HCT116 (cell line): ENCODE measurements at regions not wholly inside any gene's neighbourhood (a gene's known extent, or its start where the extent isn't known, plus 50 kb on each side); places are given as distances from the start of the nearest gene placed in this dataset.

ENCODE experiments used
- CTCF ChIP-seq, 3 experiments: fragments of 200-600 bp in 1 of 3; sonication (generic) in 1 of 3; IDR thresholded peaks in 2 of 3; conservative IDR thresholded peaks in 1 of 3; 2 replicates each; pipeline ENCODE4 v1.5.1; 2012 to 2017; ENCODE audit warnings: low read depth in 2 of 3, low read length in 2 of 3, antibody characterized with exemption in 1 of 3, borderline replicate concordance in 1 of 3, control low read depth in 1 of 3, mild to moderate bottlenecking in 1 of 3, mixed read lengths in 1 of 3, mixed run types in 1 of 3, moderate library complexity in 1 of 3; ENCODE audit not compliant: insufficient read depth in 1 of 3
- ELF1 ChIP-seq: IDR thresholded peaks from 2 replicates; pipeline ENCODE4 v1.6.1; 2012; ENCODE audit warnings: low read depth, borderline replicate concordance
- EZH2 ChIP-seq: fragments of 200-600 bp; sonication (generic); IDR thresholded peaks from 2 replicates; pipeline ENCODE4 v1.6.1; 2017; ENCODE audit warnings: antibody characterized with exemption, mixed run types
- MAX ChIP-seq: IDR thresholded peaks from 2 replicates; pipeline ENCODE4 v1.6.1; 2012
- POLR2A ChIP-seq: IDR thresholded peaks from 2 replicates; pipeline ENCODE4 v1.7.0; 2011; ENCODE audit warnings: borderline replicate concordance; ENCODE audit not compliant: insufficient read depth, insufficient read length; ENCODE audit errors: extremely low read depth
- POLR2AphosphoS5 ChIP-seq: IDR thresholded peaks from 2 replicates; pipeline ENCODE4 v1.6.1; 2011; ENCODE audit warnings: mild to moderate bottlenecking, low read depth, low read length, moderate library complexity
- TCF7L2 ChIP-seq: IDR thresholded peaks from 2 replicates; pipeline ENCODE4 v1.7.0; 2011; ENCODE audit warnings: borderline replicate concordance, inconsistent platforms; ENCODE audit not compliant: insufficient read depth, insufficient read length; ENCODE audit errors: extremely low read depth
- YY1 ChIP-seq: IDR thresholded peaks from 2 replicates; pipeline ENCODE4 v1.6.1; 2011; ENCODE audit warnings: low read length, low read depth, moderate library complexity, mild to moderate bottlenecking; ENCODE audit not compliant: insufficient replicate concordance; ENCODE audit errors: extremely low read depth
- ZBTB33 ChIP-seq: IDR thresholded peaks from 2 replicates; pipeline ENCODE4 v1.6.1; 2011; ENCODE audit warnings: mild to moderate bottlenecking, low read length, moderate library complexity; ENCODE audit not compliant: insufficient replicate concordance; ENCODE audit errors: extremely low read depth
- ZFX ChIP-seq: fragments of 450-650 bp; IDR thresholded peaks from 2 replicates; pipeline ENCODE4 v1.6.1; 2017
- ZNF274 ChIP-seq: fragments of 200-500 bp; sonication (Bioruptor generic); IDR thresholded peaks from 2 replicates; pipeline ENCODE4 v1.6.1; 2014; ENCODE audit warnings: mild to moderate bottlenecking, low read depth, low read length, inconsistent platforms

- TF ChIP-seq MAX: no peak
- no peak for TF ChIP-seq CTCF (IDR thresholded peaks at IDR 0.05 in 2 of 3, conservative IDR thresholded peaks at IDR 0.05 in 1 of 3; ENCODE audit: borderline replicate concordance in 1 of 3, insufficient read depth in 1 of 3, low read depth in 2 of 3, low read length in 2 of 3)
- TF ChIP-seq POLR2A: no peak
- TF ChIP-seq EZH2: no peak
- TF ChIP-seq POLR2AphosphoS5: no peak
- no peak for TF ChIP-seq TCF7L2
- no peak for TF ChIP-seq YY1
- no peak for TF ChIP-seq ZNF274
- no peak for TF ChIP-seq ZBTB33
- no peak for TF ChIP-seq ZFX
- no peak for TF ChIP-seq ELF1
Observed at GRCh38 chr4:110797486-110797885, 174.6 kb upstream of the PITX2 start.
